ENCODE measurements at regions not wholly inside any gene's neighbourhood (a gene's known extent, or its start where the extent isn't known, plus 50 kb on each side); places are given as distances from the start of the nearest gene placed in this dataset.
A peak's percentile ranks its signal among the peaks of the same experiment; 100 is the strongest.
"Not testable (repeated sequence)": the region's sequence is repeated elsewhere in the genome, so short reads cannot be mapped to it uniquely, and the experiment has no call there.

- DNase-seq; H3K27ac Mint-ChIP-seq; H3K9me3 Mint-ChIP-seq; intact Hi-C loops (cut with micrococcal nuclease); H3K36me3 Mint-ChIP-seq (ENCODE audit: low read depth); H3K27me3 Mint-ChIP-seq; H3K4me3 Mint-ChIP-seq; H3K4me1 Mint-ChIP-seq; POLR2A ChIA-PET; CTCF ChIA-PET; ATAC-seq (ENCODE audit: low read depth): not testable (repeated sequence)
These were observed 174.7 kb downstream of the USP22 start for GRCh38 chr17:20867938-20868661.

GRCh38 chr17:20868662-20869007, 174.2 kb downstream of the USP22 start:
- intact Hi-C loops (cut with micrococcal nuclease); H3K4me1 Mint-ChIP-seq; H3K27me3 Mint-ChIP-seq; H3K9me3 Mint-ChIP-seq; DNase-seq; H3K36me3 Mint-ChIP-seq (ENCODE audit: low read depth); POLR2A ChIA-PET; H3K4me3 Mint-ChIP-seq; H3K27ac Mint-ChIP-seq; ATAC-seq (ENCODE audit: low read depth); CTCF ChIA-PET: not testable (repeated sequence)

GRCh38 chr17:20873173-20873572, 169.6 kb downstream of the USP22 start:
- CTCF ChIA-PET; DNase-seq; H3K36me3 Mint-ChIP-seq (ENCODE audit: low read depth); H3K27ac Mint-ChIP-seq; H3K27me3 Mint-ChIP-seq; ATAC-seq (ENCODE audit: low read depth); H3K9me3 Mint-ChIP-seq; POLR2A ChIA-PET; H3K4me3 Mint-ChIP-seq; intact Hi-C loops (cut with micrococcal nuclease); H3K4me1 Mint-ChIP-seq: not testable (repeated sequence)

- DNase-seq; H3K4me3 Mint-ChIP-seq; ATAC-seq (ENCODE audit: low read depth); H3K27ac Mint-ChIP-seq; POLR2A ChIA-PET; H3K9me3 Mint-ChIP-seq; intact Hi-C loops (cut with micrococcal nuclease); H3K36me3 Mint-ChIP-seq (ENCODE audit: low read depth); H3K4me1 Mint-ChIP-seq; CTCF ChIA-PET: not testable (repeated sequence)
- peaks cover 15% of the 10 kb centered on the region for H3K27me3 Mint-ChIP-seq
These were observed 169.0 kb downstream of the USP22 start for GRCh38 chr17:20873688-20874328.

DNA sequence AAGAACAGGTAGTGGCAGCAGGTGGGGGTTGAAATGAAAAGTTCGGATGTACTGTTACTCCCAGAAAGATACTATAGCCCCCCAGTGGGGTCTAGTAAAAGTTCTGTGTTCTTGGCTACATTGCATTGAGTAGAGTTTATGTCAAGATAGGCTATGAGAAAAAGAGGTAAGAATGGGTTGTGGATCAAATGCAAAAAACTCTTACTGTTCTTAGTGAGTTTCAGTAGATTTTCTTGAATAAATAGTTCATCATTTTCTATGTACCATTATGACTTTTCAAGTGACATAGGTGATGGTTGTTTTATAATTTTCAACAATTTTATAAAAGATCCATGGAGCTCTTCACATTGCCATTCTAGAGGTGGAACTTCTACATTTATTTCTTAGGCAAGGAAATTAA, 165.4 kb downstream of the USP22 start:
- H3K4me1 Mint-ChIP-seq; H3K36me3 Mint-ChIP-seq (ENCODE audit: low read depth); H3K9me3 Mint-ChIP-seq; ATAC-seq (ENCODE audit: low read depth); POLR2A ChIA-PET; H3K4me3 Mint-ChIP-seq; CTCF ChIA-PET; intact Hi-C loops (cut with micrococcal nuclease); H3K27ac Mint-ChIP-seq; DNase-seq: not testable (repeated sequence)
- H3K27me3 Mint-ChIP-seq = peaks cover 25% of the 10 kb centered on the region

DNA sequence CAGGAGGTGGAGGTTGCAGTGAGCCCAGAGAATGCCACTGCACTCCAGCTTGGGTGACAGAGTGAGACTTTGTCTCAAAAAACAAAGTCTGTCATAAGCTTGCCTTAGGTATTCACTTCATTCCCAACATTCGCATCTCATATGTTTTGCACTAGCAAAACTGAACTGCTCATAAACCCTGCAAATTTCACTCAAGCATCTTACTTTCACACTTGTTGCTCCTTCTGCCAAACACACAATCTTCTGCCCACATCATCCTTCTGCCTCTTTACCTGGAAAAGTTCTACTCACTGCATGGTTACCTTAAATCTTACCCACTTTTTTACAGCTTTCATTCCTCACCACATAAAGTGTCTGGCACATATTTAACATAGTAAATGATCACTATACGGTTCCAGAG, 152.5 kb downstream of the USP22 start:
- TF ChIP-seq CTCF (IDR thresholded peaks at IDR 0.05) = no peak
- no peaks in the 10 kb centered on the region for H3K9me3 Mint-ChIP-seq
- intact Hi-C loops (cut with micrococcal nuclease) = no loop called here

DNA sequence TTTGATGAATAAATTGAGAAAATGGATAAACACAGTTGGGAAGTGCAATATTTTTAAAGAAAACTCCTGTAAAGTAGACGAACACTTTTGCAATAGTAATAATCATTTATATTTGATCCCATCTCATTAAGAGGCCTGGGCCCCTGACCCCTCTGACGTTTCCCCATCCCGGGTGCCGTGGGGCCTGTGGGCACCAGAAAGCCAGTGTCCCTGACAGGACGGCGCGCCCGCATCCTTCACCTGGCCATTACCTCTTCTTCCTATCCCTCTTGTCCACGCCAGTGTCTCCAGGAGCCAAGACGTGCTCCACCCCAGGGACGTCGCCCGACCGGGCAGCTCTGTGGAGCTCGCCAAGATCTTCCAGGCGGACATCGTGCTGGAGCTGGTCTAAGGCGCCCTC, 147.4 kb downstream of the USP22 start:
- ATAC-seq (ENCODE audit: low read depth); DNase-seq; H3K9me3 Mint-ChIP-seq; intact Hi-C loops (cut with micrococcal nuclease); CTCF ChIA-PET; H3K36me3 Mint-ChIP-seq (ENCODE audit: low read depth); H3K27ac Mint-ChIP-seq; POLR2A ChIA-PET; H3K4me1 Mint-ChIP-seq: not testable (repeated sequence)
- H3K27me3 Mint-ChIP-seq = peaks cover 16% of the 10 kb centered on the region
- H3K4me3 Mint-ChIP-seq = peak overlapping the region; percentile 7

More for the DNA sequence above, 152.5 kb downstream of the USP22 start:
- Mint-ChIP-seq H3K27ac (no peak overlapping the region), H3K27me3 (peaks cover 10% of the 10 kb centered on the region), H3K4me3 (no peak overlapping the region), H3K36me3 (ENCODE audit: low read depth) (no peaks in the 10 kb centered on the region), H3K4me1 (no peaks in the 10 kb centered on the region)
- ATAC-seq (ENCODE audit: low read depth) (no peak), DNase-seq (no peak)
- ChIA-PET CTCF (no interaction called here), POLR2A (no interaction called here)

DNA sequence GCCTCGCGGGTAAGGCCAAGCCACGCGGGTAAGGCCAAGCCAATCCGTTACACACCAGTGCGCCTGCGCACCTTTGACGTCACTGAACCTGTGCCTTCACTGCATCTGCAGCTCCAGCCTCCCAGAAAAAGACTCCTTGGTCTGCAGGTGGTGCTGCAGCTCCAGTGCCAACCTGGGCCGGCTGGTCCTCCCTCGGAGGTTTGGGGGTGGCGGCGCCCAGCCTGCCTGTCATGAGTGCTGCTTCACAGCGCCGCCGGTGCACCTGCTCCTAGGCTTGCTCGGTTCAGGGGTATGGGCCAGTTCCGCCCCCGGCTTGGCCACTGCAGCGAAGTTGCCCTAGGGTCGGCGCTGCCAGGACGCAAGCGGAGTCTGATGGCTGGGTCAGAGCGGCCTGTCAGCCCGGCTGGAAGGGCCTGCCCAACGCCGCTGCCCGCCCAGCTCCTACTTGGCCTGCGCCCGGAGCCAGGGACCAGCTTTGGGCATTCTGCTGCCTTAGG, 146.6 kb downstream of the USP22 start:
- TF ChIP-seq CTCF (IDR thresholded peaks at IDR 0.05) = no peak
- Mint-ChIP-seq H3K36me3 (ENCODE audit: low read depth) (no peaks in the 10 kb centered on the region), H3K27me3 (peaks cover 13% of the 10 kb centered on the region), H3K4me3 (no peak overlapping the region), H3K9me3 (no peaks in the 10 kb centered on the region), H3K4me1 (no peaks in the 10 kb centered on the region), H3K27ac (no peak overlapping the region)
- POLR2A ChIA-PET = no interaction called here
- ATAC-seq (ENCODE audit: low read depth) (peak; percentile 58), DNase-seq (peak; percentile 17)
- CTCF ChIA-PET = no interaction called here
- intact Hi-C loops (cut with micrococcal nuclease) = loop anchor here (1.0 kb wide), 1 partner anchor 97 kb away; no protein-coding TSS in a partner anchor

DNA sequence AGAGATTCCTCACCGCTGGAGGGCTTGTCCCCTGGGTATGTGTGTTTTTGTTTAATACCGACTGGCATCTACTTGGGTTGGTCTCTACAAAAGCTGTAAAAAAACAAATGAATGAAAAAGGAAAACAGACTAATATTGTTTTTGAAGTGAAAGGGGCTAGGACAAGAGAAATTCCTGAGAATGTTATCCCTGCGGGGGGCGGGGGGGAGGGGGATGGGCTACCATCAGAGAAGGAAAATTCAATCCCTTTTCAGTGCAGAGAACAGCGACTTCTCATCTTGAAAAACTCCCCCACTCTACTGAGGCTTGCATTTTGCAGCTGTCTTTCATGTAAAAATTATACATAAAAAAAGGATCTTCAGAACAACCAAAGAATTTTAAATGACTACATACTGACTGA, 144.1 kb downstream of the USP22 start:
- H3K4me1 Mint-ChIP-seq; H3K9me3 Mint-ChIP-seq; H3K27ac Mint-ChIP-seq; H3K36me3 Mint-ChIP-seq (ENCODE audit: low read depth); ATAC-seq (ENCODE audit: low read depth); DNase-seq; CTCF ChIA-PET; H3K4me3 Mint-ChIP-seq; intact Hi-C loops (cut with micrococcal nuclease); POLR2A ChIA-PET: not testable (repeated sequence)
- peaks cover 28% of the 10 kb centered on the region for H3K27me3 Mint-ChIP-seq

- DNase-seq; H3K9me3 Mint-ChIP-seq; CTCF ChIA-PET; H3K4me1 Mint-ChIP-seq; intact Hi-C loops (cut with micrococcal nuclease); ATAC-seq (ENCODE audit: low read depth); H3K36me3 Mint-ChIP-seq (ENCODE audit: low read depth); H3K27ac Mint-ChIP-seq; POLR2A ChIA-PET; H3K4me3 Mint-ChIP-seq: not testable (repeated sequence)
- H3K27me3 Mint-ChIP-seq = peaks cover 15% of the 10 kb centered on the region
These were observed 140.3 kb downstream of the USP22 start for GRCh38 chr17:20902496-20902895.

All from activated B cell treated with CpG ODN at 0.5 μM for 24 hours (primary cell).